IPS-18a (cell line): ENCODE measurements at regions not wholly inside any gene's neighbourhood (a gene's known extent, or its start where the extent isn't known, plus 50 kb on each side); places are given as distances from the start of the nearest gene placed in this dataset.
"Not testable (repeated sequence)": the region's sequence is repeated elsewhere in the genome, so short reads cannot be mapped to it uniquely, and the experiment has no call there.

ENCODE experiments used
- H3K27ac ChIP-seq: one replicate; pipeline ENCODE4 v1.5.1; 2013; ENCODE audit warnings: low read length
- H3K27me3 ChIP-seq: one replicate; pipeline ENCODE4 v1.6.1; 2013; ENCODE audit warnings: mild to moderate bottlenecking, low read length; ENCODE audit not compliant: control insufficient read depth, insufficient read depth
- H3K36me3 ChIP-seq: one replicate; pipeline ENCODE4 v1.6.1; 2013; ENCODE audit warnings: low read depth, low read length; ENCODE audit not compliant: control insufficient read depth
- H3K4me1 ChIP-seq: one replicate; pipeline ENCODE4 v1.6.1; 2013; ENCODE audit warnings: low read depth, low read length; ENCODE audit not compliant: control insufficient read depth
- H3K4me3 ChIP-seq: one replicate; pipeline ENCODE4 v1.5.1; 2013; ENCODE audit warnings: low read length
- H3K9ac ChIP-seq: one replicate; pipeline ENCODE4 v1.6.1; 2013; ENCODE audit warnings: mild to moderate bottlenecking, low read length, moderate library complexity
- H3K9me3 ChIP-seq: one replicate; pipeline ENCODE4 v1.6.1; 2013; ENCODE audit warnings: low read depth, low read length; ENCODE audit not compliant: control insufficient read depth

DNA sequence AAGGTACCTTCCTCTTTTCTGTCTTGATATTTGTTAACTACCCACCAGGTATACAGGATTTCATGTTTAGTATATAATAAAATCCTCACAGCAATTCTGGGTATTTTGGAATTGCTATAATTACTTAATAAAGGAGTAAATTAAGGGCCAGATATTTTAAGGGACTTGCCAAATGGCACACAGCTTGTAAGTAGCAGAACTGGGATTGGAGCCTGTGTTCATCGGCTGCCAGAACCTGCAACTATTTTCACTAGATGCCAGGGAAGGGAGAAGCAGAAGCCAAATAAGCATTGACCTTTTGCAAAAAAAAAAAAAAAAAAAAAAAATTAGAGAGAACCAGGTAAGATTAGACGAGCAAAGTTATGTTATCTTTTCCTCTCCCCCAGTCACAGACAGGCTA, 683.3 kb upstream of the CADM2 start:
- H3K9ac ChIP-seq = no peak overlapping the region
- no peaks in the 10 kb centered on the region for H3K27me3 ChIP-seq
- H3K36me3 ChIP-seq = no peaks in the 10 kb centered on the region
- no peaks in the 10 kb centered on the region for H3K4me1 ChIP-seq
- no peak overlapping the region for H3K27ac ChIP-seq
- no peaks in the 10 kb centered on the region for H3K9me3 ChIP-seq
- H3K4me3 ChIP-seq = no peak overlapping the region

DNA sequence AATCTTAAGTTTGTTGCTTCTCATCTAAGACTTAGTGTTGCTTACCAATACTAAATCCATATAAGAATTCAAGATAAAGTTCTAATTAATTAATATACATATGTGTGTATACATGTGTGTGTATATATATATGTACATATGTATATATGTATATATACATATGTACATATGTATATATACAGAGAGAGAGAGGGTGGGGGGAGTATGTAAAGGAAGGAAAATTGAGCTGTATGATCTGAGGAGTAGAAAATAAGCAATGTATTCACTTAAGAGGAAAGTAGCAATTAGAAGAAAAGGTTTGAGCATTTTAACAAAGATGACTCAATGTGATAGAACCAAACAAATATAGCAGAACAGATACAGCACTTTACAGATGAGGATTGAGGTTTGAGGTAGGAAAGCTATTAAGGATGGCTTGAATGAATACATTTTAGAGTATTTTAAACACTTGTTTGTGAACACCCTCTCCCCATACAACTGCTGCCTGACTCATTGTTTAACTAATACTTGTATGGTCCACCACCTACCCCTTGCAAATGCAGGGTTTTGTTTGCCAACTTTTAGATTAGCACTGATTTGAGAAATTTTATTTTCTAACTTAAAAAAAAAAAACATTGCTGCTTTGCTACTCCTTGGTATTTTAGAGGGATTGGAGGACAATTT, 681.1 kb upstream of the CADM2 start:
- Histone ChIP-seq H3K4me3 (no peak overlapping the region), H3K36me3 (no peaks in the 10 kb centered on the region), H3K4me1 (no peaks in the 10 kb centered on the region), H3K9ac (no peak overlapping the region), H3K27me3 (no peaks in the 10 kb centered on the region), H3K9me3 (no peaks in the 10 kb centered on the region), H3K27ac (no peak overlapping the region)

DNA sequence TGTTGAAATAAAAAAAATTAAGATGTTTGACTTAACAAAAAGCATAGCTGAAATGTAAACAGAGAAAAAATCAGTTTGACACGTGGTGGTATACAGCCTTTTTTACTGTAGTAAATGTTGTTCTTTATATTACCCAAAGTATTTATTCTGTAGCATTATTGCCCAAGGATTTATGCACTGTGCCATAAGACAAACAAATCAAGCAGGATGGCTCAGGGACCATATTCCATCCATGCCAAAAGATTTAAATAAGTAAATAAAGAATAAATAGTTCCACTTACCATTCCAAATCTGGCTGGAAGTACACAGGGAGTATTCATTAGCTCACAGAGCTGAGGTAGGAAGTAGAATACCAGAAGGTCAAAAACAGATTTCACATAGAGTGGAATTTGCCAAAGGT, 666.7 kb upstream of the CADM2 start:
- Histone ChIP-seq H3K9ac (no peak overlapping the region), H3K27ac (no peak overlapping the region), H3K36me3 (no peaks in the 10 kb centered on the region), H3K27me3 (no peaks in the 10 kb centered on the region), H3K4me1 (no peaks in the 10 kb centered on the region), H3K4me3 (no peak overlapping the region), H3K9me3 (no peaks in the 10 kb centered on the region)

DNA sequence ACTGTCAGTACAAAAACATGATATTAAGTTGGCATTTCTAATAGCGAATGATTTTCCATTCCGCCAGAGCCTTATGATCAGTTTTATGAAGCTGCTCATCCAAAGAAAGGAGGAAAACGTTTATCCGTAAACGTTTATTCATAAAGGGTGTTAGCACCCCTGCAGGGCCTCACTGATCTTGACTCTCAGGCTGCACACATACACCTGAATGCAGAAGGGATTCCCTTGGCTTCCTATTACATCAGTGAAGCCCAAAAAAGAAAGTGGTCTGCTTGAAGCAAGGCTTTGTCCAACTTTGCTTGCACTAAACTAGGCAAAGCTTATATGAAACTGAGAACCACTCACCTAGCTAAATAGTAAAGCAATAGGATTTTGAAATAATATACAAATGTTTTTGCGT, 659.5 kb upstream of the CADM2 start:
- Histone ChIP-seq H3K27me3 (no peaks in the 10 kb centered on the region), H3K27ac (no peak overlapping the region), H3K36me3 (no peaks in the 10 kb centered on the region), H3K9ac (no peak overlapping the region), H3K9me3 (no peaks in the 10 kb centered on the region), H3K4me3 (no peak overlapping the region), H3K4me1 (peaks cover 3% of the 10 kb centered on the region)

DNA sequence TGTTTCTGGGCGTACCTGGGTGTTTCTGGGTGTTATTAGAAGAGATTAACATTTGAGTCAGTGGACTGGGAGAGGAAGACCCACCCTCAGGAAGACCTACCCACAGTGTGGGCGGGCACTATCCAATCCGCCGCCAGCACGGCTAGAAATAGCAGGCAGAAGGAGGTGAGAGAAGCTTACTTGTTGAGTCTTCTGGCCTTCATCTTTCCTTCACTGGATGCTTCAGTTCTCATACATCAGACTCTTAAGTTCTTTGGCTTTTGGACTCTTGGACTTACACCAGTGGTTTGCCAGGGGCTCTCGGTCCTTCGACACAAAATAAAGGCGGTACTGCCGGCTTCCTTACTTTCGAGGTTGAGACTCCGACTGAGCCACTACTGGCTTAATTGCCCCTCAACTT, 654.6 kb upstream of the CADM2 start:
- no peak overlapping the region for H3K9ac ChIP-seq
- H3K4me1 ChIP-seq = peaks cover 3% of the 10 kb centered on the region
- no peaks in the 10 kb centered on the region for H3K9me3 ChIP-seq
- no peaks in the 10 kb centered on the region for H3K27me3 ChIP-seq
- H3K27ac ChIP-seq = no peak overlapping the region
- H3K4me3 ChIP-seq = no peak overlapping the region
- no peaks in the 10 kb centered on the region for H3K36me3 ChIP-seq

DNA sequence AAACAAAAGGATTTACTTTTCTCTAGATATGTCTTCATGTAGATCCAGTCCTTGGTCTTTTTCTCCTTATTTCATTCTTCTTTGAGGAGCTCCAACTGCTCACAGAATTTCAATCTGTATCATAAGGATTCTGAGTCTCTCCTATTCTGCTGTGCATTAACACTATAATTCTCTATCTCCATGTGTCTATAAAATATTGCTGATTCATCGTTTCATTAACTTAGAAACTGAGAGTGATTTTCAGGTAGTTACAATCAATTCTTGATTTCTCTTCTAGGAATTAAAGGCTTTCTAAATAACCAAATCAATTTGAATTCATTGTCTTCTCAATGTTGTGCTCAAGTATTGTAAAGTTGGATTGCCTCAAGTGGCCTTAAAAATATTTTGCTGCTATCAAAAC, 651.5 kb upstream of the CADM2 start:
- Histone ChIP-seq H3K4me3 (no peak overlapping the region), H3K9me3 (no peaks in the 10 kb centered on the region), H3K9ac (no peak overlapping the region), H3K27ac (no peak overlapping the region), H3K4me1 (no peaks in the 10 kb centered on the region), H3K27me3 (no peaks in the 10 kb centered on the region), H3K36me3 (no peaks in the 10 kb centered on the region)

DNA sequence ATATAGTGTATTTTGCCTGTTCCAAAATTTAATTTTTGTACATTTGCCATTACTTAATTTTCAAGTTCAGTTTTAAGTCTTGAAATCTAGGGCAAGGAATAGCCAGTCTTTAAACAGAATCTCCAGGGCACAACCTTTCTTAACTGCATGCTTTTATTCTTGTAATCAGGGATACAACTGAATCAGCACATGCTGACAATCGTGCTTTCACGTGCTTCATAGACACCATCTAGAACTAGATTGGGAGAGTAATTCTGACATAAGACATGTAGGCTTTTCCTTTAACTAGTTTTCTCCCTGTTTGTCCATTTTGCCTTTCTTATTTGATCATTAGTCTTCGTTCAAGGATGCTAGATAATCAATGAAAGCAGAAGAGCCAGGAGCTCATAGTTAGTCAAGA, 650.4 kb upstream of the CADM2 start:
- Histone ChIP-seq H3K36me3 (no peaks in the 10 kb centered on the region), H3K27ac (no peak overlapping the region), H3K4me3 (no peak overlapping the region), H3K27me3 (no peaks in the 10 kb centered on the region), H3K4me1 (no peaks in the 10 kb centered on the region), H3K9ac (no peak overlapping the region), H3K9me3 (no peaks in the 10 kb centered on the region)

DNA sequence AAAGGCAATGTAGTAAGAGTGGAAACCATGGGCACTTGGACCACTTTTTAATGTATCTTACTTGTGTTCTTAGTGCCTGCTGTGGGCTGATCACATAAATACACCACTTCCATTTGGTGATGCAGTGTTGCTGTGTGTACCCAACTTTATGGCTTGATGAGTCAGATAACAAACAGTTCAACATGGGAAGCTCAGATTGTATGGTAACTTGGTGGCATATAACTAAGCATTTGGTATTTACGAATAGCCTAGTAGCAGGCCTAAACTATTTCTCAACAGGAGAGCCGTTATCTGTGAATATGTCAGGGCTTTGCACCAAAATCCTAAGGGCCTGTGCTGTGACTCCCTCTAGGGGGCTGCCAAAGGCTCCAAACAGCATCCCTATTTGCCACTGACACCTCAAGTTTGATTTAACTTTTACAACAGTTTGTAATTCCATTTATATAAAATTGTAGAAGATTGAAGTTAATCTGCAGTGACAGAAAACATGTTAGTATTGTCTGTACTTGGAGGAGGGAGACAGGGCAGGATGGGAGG, 640.4 kb upstream of the CADM2 start:
- Histone ChIP-seq H3K9me3 (no peaks in the 10 kb centered on the region), H3K4me3 (no peak overlapping the region), H3K27me3 (no peaks in the 10 kb centered on the region), H3K27ac (no peak overlapping the region), H3K4me1 (no peaks in the 10 kb centered on the region), H3K9ac (no peak overlapping the region), H3K36me3 (no peaks in the 10 kb centered on the region)

DNA sequence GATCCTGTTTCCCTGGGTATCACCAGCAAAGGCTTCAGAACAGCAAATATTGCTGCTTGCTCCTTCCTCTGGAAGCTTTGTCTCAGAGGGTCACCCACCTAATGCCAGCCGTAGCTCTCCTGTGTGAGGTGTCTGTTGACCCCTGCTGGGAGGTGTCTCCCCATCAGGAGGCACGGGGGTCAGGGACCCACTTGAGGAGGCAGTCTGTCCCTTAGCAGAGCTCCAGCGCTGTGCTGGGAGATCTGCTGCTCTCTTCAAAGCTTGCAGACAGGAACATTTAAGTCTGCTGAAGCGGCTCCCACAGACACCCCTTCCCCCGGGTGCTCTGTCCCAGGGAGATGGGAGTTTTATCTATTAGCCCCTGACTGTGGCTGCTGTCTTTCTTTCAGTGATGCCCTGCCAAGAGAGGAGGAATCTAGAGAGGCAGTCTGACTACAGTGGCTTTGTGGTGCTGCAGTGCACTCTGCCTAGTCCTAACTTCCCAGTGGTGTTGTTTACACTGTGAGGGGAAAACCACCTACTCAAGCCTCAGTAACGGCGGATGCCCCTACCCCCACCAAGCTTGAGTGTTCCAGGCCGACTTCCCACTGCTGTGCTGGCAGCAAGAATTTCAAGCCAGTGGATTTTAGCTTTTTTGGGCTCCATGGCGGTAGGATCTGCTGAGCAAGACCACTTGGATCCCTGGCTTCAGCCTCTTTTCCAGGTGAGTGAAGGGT, 593.1 kb upstream of the CADM2 start:
- not testable (repeated sequence) for H3K27ac ChIP-seq, H3K4me3 ChIP-seq, H3K27me3 ChIP-seq, H3K9me3 ChIP-seq, H3K4me1 ChIP-seq, H3K9ac ChIP-seq, H3K36me3 ChIP-seq
